ENCODE measurements at regions not wholly inside any gene's neighbourhood (a gene's known extent, or its start where the extent isn't known, plus 50 kb on each side); places are given as distances from the start of the nearest gene placed in this dataset.

DNA sequence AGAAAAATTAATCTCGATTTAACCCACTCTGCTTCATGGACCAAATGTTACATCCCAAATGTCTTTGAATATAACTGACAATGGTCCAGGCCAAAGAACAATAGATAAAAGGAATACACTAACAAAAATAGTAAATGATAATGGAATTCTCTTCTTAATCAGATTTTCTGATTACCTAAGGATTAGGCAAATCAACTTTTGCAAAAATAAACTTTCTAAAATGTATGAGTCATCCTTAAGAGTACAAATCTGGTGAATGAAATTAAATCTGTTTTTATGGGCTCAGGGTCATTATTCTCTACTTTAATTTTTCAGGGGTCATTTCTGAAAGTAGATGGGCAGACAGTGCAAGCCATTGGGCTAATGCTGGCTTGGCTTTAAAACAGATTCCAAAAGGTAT, 102.1 kb upstream of the FAM13C start:
- TF ChIP-seq, protein P1, sequence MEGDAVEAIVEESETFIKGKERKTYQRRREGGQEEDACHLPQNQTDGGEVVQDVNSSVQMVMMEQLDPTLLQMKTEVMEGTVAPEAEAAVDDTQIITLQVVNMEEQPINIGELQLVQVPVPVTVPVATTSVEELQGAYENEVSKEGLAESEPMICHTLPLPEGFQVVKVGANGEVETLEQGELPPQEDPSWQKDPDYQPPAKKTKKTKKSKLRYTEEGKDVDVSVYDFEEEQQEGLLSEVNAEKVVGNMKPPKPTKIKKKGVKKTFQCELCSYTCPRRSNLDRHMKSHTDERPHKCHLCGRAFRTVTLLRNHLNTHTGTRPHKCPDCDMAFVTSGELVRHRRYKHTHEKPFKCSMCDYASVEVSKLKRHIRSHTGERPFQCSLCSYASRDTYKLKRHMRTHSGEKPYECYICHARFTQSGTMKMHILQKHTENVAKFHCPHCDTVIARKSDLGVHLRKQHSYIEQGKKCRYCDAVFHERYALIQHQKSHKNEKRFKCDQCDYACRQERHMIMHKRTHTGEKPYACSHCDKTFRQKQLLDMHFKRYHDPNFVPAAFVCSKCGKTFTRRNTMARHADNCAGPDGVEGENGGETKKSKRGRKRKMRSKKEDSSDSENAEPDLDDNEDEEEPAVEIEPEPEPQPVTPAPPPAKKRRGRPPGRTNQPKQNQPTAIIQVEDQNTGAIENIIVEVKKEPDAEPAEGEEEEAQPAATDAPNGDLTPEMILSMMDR (IDR thresholded peaks at IDR 0.05; ENCODE audit: insufficient read depth, low read length, poor library complexity, severe bottlenecking), result no peak
- DNase-seq (ENCODE audit: low read depth), result no peak
- Histone ChIP-seq H3K36me3 (ENCODE audit: control insufficient read depth, insufficient read depth, low read length) (no peaks in the 10 kb centered on the region), H3K4me3 (ENCODE audit: low read depth, low read length) (no peak overlapping the region), H3K27me3 (ENCODE audit: control insufficient read depth, insufficient read depth, low read length) (no peaks in the 10 kb centered on the region)

DNA sequence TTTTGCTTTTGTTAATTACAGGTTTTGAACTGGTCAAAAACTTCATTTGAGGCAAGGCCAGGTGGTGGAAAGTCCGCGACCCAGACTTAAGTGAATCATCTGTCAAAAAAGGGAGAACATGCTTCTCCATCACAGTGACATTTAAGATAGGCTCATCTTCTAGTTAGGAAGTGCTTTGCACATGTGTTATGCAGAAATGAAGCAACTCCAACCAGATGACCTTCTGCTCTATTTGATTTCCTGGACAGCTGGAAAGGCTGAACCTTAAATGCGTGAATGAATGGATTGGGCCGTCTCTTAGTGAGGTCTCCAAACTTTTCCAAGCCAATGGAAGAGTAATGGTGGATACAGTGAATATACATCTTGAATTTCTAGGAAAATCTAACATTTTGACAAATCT, 101.6 kb upstream of the FAM13C start:
- Histone ChIP-seq H3K4me3 (ENCODE audit: low read depth, low read length) (no peak overlapping the region), H3K36me3 (ENCODE audit: control insufficient read depth, insufficient read depth, low read length) (no peaks in the 10 kb centered on the region), H3K27me3 (ENCODE audit: control insufficient read depth, insufficient read depth, low read length) (no peaks in the 10 kb centered on the region)
- no peak for DNase-seq (ENCODE audit: low read depth)
- TF ChIP-seq, protein P1 (IDR thresholded peaks at IDR 0.05; ENCODE audit: insufficient read depth, low read length, poor library complexity, severe bottlenecking), result no peak

DNA sequence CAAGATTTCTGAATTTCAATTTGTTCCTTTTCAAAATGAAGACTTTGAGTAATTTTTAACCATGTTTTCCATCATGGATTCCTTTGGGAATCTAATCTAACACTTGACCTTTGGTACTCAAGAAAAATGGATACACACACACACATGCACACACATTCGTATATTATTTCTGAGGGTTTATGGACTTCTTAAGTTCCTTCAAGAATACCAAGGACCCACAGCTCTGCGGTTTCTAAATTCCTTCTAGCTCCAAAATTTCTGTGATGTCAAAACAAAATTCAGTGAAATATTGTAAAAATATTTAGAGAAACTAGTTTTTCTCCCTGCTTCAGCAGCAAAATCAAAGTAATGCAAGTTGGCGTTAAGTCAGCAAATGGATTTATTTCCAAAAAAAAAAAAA, 98.3 kb upstream of the FAM13C start:
- Histone ChIP-seq H3K27me3 (ENCODE audit: control insufficient read depth, insufficient read depth, low read length) (no peaks in the 10 kb centered on the region), H3K4me3 (ENCODE audit: low read depth, low read length) (no peak overlapping the region), H3K36me3 (ENCODE audit: control insufficient read depth, insufficient read depth, low read length) (no peaks in the 10 kb centered on the region)
- DNase-seq (ENCODE audit: low read depth), result no peak
- TF ChIP-seq, protein P1 (IDR thresholded peaks at IDR 0.05; ENCODE audit: insufficient read depth, low read length, poor library complexity, severe bottlenecking), result no peak

DNA sequence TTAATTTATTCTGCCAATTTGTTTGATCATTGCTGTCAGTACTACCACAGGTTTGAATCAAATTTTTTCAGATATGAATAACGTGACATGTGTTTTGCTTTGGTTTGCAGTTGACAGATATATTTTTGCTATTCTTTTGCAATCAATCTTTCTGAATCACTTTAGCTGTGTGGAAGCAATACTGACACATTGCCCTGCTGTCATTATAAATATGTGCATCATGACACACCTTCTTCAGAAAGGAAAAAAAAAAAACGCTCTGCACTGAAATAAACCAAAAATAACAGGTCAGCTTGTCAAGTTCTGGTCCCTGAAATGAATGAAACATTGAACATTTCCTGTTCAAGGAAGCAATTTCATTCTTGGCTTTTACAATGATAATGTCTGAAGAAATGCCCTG, 93.8 kb upstream of the FAM13C start:
- Histone ChIP-seq H3K36me3 (ENCODE audit: control insufficient read depth, insufficient read depth, low read length) (no peaks in the 10 kb centered on the region), H3K27me3 (ENCODE audit: control insufficient read depth, insufficient read depth, low read length) (no peaks in the 10 kb centered on the region), H3K4me3 (ENCODE audit: low read depth, low read length) (no peak overlapping the region)
- TF ChIP-seq, protein P1 (IDR thresholded peaks at IDR 0.05; ENCODE audit: insufficient read depth, low read length, poor library complexity, severe bottlenecking), result no peak
- DNase-seq (ENCODE audit: low read depth), result no peak

DNA sequence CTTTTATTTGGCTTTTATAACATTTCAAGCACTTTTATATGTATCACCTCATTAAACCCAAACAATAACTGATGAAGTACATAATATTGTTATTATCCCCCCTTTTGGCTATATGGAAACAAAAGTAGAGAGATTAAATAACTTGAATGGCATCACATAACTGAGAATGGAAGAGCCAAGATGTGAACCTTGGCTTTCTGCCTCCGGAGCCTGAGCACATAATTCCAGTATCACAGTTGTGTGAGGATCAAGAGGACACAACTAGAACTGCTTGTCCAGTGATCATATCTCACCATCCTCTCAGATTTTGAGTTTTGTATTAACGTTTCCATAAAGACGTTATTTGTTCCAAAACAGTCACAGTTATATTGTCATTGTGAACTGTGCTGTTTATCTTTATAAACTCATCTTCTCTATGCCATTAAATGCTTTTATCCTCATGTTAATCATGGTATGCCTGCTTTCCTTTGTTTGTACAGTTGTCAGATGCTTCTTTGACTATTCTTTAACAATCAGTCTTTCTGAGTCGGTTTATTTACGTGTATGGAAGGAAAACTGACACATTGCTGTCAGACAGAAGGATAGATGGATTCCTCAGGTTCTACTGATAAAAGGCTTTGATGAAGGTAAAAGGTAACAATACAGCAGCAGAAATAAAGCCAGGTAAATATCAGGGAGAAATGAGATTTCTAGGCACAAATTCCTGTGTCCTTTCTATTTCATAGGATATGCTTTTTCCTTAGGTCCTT, 92.0 kb upstream of the FAM13C start:
- no peaks in the 10 kb centered on the region for H3K36me3 ChIP-seq (ENCODE audit: control insufficient read depth, insufficient read depth, low read length)
- H3K27me3 ChIP-seq (ENCODE audit: control insufficient read depth, insufficient read depth, low read length), result no peaks in the 10 kb centered on the region
- no peak for DNase-seq (ENCODE audit: low read depth)
- TF ChIP-seq, protein P1 (IDR thresholded peaks at IDR 0.05; ENCODE audit: insufficient read depth, low read length, poor library complexity, severe bottlenecking), result no peak
- no peak overlapping the region for H3K4me3 ChIP-seq (ENCODE audit: low read depth, low read length)

DNA sequence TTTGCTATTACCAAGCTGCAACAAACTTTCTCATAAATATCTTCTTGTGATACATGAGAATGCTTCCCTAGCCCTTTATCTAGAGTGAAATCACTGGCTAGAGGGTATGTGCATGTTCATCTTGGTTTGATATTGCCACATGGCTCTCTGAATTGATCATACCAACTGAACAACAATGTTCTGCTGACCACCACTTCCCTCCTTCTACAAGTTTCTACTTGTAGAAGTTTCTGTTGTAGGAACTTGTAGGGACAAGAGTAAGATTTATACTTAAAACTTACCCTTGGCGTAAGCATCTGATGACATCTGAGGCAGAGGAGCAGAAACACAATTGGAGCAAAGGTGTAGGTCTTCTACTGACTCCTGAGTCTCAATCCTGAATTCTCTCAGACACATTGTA, 86.3 kb upstream of the FAM13C start:
- no peak overlapping the region for H3K4me3 ChIP-seq (ENCODE audit: low read depth, low read length)
- DNase-seq (ENCODE audit: low read depth), result no peak
- H3K27me3 ChIP-seq (ENCODE audit: control insufficient read depth, insufficient read depth, low read length), result no peaks in the 10 kb centered on the region
- TF ChIP-seq, protein P1 (IDR thresholded peaks at IDR 0.05; ENCODE audit: insufficient read depth, low read length, poor library complexity, severe bottlenecking), result no peak
- H3K36me3 ChIP-seq (ENCODE audit: control insufficient read depth, insufficient read depth, low read length), result no peaks in the 10 kb centered on the region

Data from kidney epithelial cell (primary cell).